HEK293T (cell line): ENCODE measurements at regions not wholly inside any gene's neighbourhood (a gene's known extent, or its start where the extent isn't known, plus 50 kb on each side); places are given as distances from the start of the nearest gene placed in this dataset.
"Not testable (repeated sequence)": the region's sequence is repeated elsewhere in the genome, so short reads cannot be mapped to it uniquely, and the experiment has no call there.

ENCODE experiments used
- CTCF ChIA-PET: fragments of 350-600 bp; formaldehyde crosslinking; extraction: SDS; loops from one replicate; lab custom pipeline; 2021; ENCODE audit warnings: antibody characterized with exemption, inconsistent platforms; lab: Yijun Ruan, JAX
- POLR2A ChIA-PET: fragments of 350-600 bp; formaldehyde crosslinking; extraction: SDS; loops from one replicate; lab custom pipeline; 2020; ENCODE audit warnings: antibody characterized with exemption, inconsistent platforms; lab: Yijun Ruan, JAX
- DNase-seq: peaks from one replicate; pipeline ENCODE4 v3.0.0; 2012; ENCODE audit warnings: mixed read lengths; ENCODE audit errors: extremely low spot score
- ARNT ChIP-seq: fragments of 450-650 bp; IDR thresholded peaks from 2 replicates; pipeline ENCODE4 v1.6.1; 2017; ENCODE audit warnings: mild to moderate bottlenecking
- BHLHE40 ChIP-seq: fragments of 450-650 bp; IDR thresholded peaks from 2 replicates; pipeline ENCODE4 v1.6.1; 2016; ENCODE audit warnings: mild to moderate bottlenecking, moderate library complexity, borderline replicate concordance
- CTBP1 ChIP-seq: fragments of 450-650 bp; IDR thresholded peaks from 2 replicates; pipeline ENCODE4 v1.6.1; 2016; ENCODE audit warnings: borderline replicate concordance
- ELF4 ChIP-seq: fragments of 450-650 bp; IDR thresholded peaks from 2 replicates; pipeline ENCODE4 v1.6.1; 2017; ENCODE audit warnings: antibody characterized with exemption
- FOXA1 ChIP-seq: fragments of 450-650 bp; IDR thresholded peaks from 2 replicates; pipeline ENCODE4 v1.6.1; 2016; ENCODE audit warnings: mild to moderate bottlenecking
- FOXK2 ChIP-seq: fragments of 450-650 bp; IDR thresholded peaks from 2 replicates; pipeline ENCODE4 v1.6.1; 2016; ENCODE audit warnings: mild to moderate bottlenecking
- FOXM1 ChIP-seq: fragments of 450-650 bp; IDR thresholded peaks from 2 replicates; pipeline ENCODE4 v1.6.1; 2017; ENCODE audit warnings: mild to moderate bottlenecking, borderline replicate concordance
- HDGF ChIP-seq: fragments of 450-650 bp; IDR thresholded peaks from 2 replicates; pipeline ENCODE4 v1.6.1; 2017; ENCODE audit warnings: antibody characterized with exemption, borderline replicate concordance
- L3MBTL2 ChIP-seq: fragments of 450-650 bp; conservative IDR thresholded peaks from 2 replicates; pipeline ENCODE4 v1.6.1; 2016; ENCODE audit warnings: mild to moderate bottlenecking
- LEF1 ChIP-seq: fragments of 450-650 bp; IDR thresholded peaks from 2 replicates; pipeline ENCODE4 v1.6.1; 2017; ENCODE audit warnings: mild to moderate bottlenecking, borderline replicate concordance
- NFRKB ChIP-seq: fragments of 450-650 bp; IDR thresholded peaks from 2 replicates; pipeline ENCODE4 v1.6.1; 2016; ENCODE audit warnings: mild to moderate bottlenecking, moderate library complexity
- SP1 ChIP-seq: fragments of 450-650 bp; IDR thresholded peaks from 2 replicates; pipeline ENCODE4 v1.6.1; 2017
- SUZ12 ChIP-seq: fragments of 450-650 bp; IDR thresholded peaks from 2 replicates; pipeline ENCODE4 v1.6.1; 2016; ENCODE audit warnings: mild to moderate bottlenecking
- TARDBP ChIP-seq: fragments of 450-650 bp; IDR thresholded peaks from 2 replicates; pipeline ENCODE4 v1.6.1; 2016
- ZNF384 ChIP-seq: fragments of 450-650 bp; IDR thresholded peaks from 2 replicates; pipeline ENCODE4 v1.6.1; 2016
- TF ChIP-seq, protein P1 (sequence below): fragments of 450-650 bp; IDR thresholded peaks from 2 replicates; pipeline ENCODE4 v1.6.1; 2016

GRCh38 chr4:18698119-18698883 is 676.7 kb upstream of the LCORL start:
- POLR2A ChIA-PET: no interaction called here
- no peak for TF ChIP-seq FOXA1
- no peak for TF ChIP-seq ELF4
- TF ChIP-seq FOXM1: no peak
- no peak for TF ChIP-seq CTBP1
- TF ChIP-seq L3MBTL2: no peak
- no peak for TF ChIP-seq FOXK2
- no peak for TF ChIP-seq BHLHE40
- no peak for TF ChIP-seq ZNF384
- TF ChIP-seq LEF1: no peak
- no peak for TF ChIP-seq TARDBP
- TF ChIP-seq SP1: no peak
- no peak for TF ChIP-seq NFRKB
- TF ChIP-seq, protein P1, sequence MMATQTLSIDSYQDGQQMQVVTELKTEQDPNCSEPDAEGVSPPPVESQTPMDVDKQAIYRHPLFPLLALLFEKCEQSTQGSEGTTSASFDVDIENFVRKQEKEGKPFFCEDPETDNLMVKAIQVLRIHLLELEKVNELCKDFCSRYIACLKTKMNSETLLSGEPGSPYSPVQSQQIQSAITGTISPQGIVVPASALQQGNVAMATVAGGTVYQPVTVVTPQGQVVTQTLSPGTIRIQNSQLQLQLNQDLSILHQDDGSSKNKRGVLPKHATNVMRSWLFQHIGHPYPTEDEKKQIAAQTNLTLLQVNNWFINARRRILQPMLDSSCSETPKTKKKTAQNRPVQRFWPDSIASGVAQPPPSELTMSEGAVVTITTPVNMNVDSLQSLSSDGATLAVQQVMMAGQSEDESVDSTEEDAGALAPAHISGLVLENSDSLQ: no peak
- no peak for TF ChIP-seq HDGF
- no peak for TF ChIP-seq ARNT
- TF ChIP-seq SUZ12: no peak
- DNase-seq: no peak
- CTCF ChIA-PET: interaction anchor here (0.7 kb wide), 1 partner anchor 116 kb away, joined by 6 read pairs; no protein-coding TSS in a partner anchor

DNA sequence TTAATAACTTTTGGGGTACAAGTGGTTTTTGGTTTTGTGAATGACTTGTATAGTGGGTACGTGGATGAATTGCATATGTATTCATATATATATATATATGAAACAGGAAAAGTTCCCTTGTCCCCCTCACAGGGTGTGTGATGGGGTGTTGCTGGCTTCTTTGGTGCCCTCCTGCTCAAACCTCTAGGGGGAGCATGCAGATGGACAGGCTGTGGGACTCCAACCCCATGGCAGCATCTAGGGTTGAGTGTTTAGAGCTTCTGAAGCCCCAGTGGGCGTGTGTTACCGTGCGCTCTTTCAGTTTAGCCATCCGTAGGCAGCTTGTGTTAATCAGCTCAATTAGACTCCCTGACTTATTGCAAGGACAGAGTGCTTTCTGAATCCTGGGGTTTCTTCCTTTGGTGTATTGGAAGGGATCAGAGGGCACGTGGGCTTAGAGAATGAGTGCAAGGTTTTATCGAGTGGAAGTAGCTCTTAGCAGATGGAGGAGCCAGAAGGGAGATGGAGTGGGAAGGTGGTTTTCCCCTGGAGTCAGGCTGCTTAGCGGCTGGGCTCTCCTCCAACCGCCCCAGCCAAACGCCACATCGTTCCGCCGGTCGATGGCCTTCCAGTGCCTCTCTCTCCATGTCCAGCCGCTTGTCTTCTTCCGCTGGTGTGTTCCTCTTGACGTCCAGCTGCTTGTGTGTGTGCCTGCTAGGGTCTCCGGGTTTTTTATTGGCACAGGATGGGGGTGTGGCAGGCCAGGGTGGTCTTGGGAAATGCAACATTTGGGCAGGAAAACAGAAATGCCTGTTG is 674.4 kb upstream of the LCORL start:
- no peak for DNase-seq
- no peak for TF ChIP-seq BHLHE40
- TF ChIP-seq ZNF384: no peak
- no peak for TF ChIP-seq TARDBP
- TF ChIP-seq, protein P1: no peak
- no peak for TF ChIP-seq LEF1
- TF ChIP-seq NFRKB: no peak
- POLR2A ChIA-PET: no interaction called here
- CTCF ChIA-PET: interaction anchor here (0.6 kb wide), 1 partner anchor 298 kb away, joined by 3 read pairs; no protein-coding TSS in a partner anchor

- ChIA-PET CTCF (interaction anchor here (0.6 kb wide), 1 partner anchor 625 kb away, joined by 3 read pairs; no protein-coding TSS in a partner anchor), POLR2A (no interaction called here)
- DNase-seq: no peak
- TF ChIP-seq BHLHE40 (no peak), HDGF (no peak), FOXK2 (no peak)
These were observed 670.1 kb upstream of the LCORL start for GRCh38 chr4:18691431-18692200.

GRCh38 chr4:18690291-18690955 is 668.9 kb upstream of the LCORL start:
- POLR2A ChIA-PET: no interaction called here
- TF ChIP-seq SUZ12: no peak
- TF ChIP-seq HDGF: no peak
- TF ChIP-seq CTBP1: no peak
- TF ChIP-seq ELF4: no peak
- TF ChIP-seq FOXM1: no peak
- TF ChIP-seq TARDBP: no peak
- no peak for TF ChIP-seq LEF1
- TF ChIP-seq, protein P1: no peak
- no peak for TF ChIP-seq SP1
- TF ChIP-seq L3MBTL2: no peak
- TF ChIP-seq ARNT: no peak
- TF ChIP-seq FOXA1: no peak
- no peak for TF ChIP-seq NFRKB
- TF ChIP-seq FOXK2: no peak
- TF ChIP-seq ZNF384: no peak
- no peak for TF ChIP-seq BHLHE40
- CTCF ChIA-PET: no interaction called here
- no peak for DNase-seq

DNA sequence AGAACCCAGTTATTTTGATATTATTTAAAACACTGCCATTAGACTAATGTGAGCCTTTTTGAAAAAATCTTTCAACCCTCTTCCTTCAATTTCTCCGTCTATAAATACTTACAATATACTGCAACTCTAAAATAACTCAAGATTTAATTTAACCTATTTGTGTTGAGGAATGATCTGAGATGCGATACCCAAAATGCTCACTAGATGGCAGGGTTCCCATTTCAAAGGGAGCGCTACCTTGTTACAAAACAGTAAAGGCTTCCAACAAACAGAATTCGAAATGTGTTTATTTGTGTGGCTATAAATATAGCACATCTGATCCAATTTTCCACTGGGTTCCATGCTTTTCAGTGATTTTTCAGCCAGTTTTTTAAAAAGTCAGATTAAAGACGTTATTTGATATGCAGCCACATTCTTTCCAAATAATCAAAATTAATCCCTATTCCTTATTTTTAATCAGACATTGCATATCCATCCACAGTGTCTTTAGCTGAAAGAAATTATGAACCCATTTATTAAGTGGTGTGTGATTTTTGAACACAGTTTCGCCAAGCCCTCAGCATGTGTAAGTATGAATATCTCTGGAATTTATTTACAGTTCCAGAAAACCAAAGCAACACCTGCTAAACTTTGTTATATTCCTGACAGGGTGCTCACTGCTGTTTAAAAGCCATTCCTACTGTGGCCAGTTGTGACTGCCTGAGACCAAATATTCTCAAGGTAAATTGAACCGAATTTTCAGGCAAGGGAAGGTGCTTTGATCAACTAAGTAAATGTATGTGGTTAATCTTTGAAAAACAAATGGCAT is 668.0 kb upstream of the LCORL start:
- peak; percentile 40 for DNase-seq
- no peak for TF ChIP-seq TARDBP
- TF ChIP-seq SP1: no peak
- TF ChIP-seq LEF1: no peak
- TF ChIP-seq SUZ12: no peak
- TF ChIP-seq FOXM1: no peak
- no peak for TF ChIP-seq L3MBTL2
- TF ChIP-seq ARNT: no peak
- no peak for TF ChIP-seq HDGF
- TF ChIP-seq NFRKB: no peak
- ChIA-PET CTCF (no interaction called here), POLR2A (no interaction called here)

DNA sequence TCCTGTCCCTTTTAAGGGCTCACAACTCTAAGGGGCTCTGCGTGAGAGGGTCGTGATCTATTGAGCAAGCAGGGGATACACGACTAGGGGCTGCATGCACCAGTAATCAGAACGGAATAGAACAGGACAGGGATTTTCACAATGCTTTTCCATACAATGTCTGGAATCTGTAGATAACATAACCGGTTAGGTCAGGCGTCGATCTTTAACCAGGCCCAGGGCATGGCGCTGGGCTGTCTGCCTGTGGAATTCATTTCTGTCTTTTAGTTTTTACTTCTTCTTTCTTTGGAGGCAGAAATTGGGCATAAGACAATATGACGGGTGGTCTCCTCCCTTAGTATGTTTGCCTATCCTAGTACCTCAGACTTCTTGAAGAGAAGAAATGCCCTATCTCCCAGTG is 666.8 kb upstream of the LCORL start:
- POLR2A ChIA-PET, CTCF ChIA-PET, DNase-seq: not testable (repeated sequence)
